ENCODE measurements at regions not wholly inside any gene's neighbourhood (a gene's known extent, or its start where the extent isn't known, plus 50 kb on each side); places are given as distances from the start of the nearest gene placed in this dataset.
"Not testable (repeated sequence)": the region's sequence is repeated elsewhere in the genome, so short reads cannot be mapped to it uniquely, and the experiment has no call there.

GRCh38 chr2:144738749-144739148, 218.8 kb upstream of the ZEB2 start:
- Mint-ChIP-seq H3K36me3 (ENCODE audit: low read depth) (no peaks in the 10 kb centered on the region), H3K4me3 (no peak overlapping the region), H3K27me3 (ENCODE audit: insufficient read depth) (no peaks in the 10 kb centered on the region), H3K4me1 (ENCODE audit: low read depth) (no peaks in the 10 kb centered on the region), H3K9me3 (peaks cover 6% of the 10 kb centered on the region), H3K27ac (no peak overlapping the region)
- intact Hi-C loops (cut with micrococcal nuclease): no loop called here
- no peak for DNase-seq (ENCODE audit: low spot score)

DNA sequence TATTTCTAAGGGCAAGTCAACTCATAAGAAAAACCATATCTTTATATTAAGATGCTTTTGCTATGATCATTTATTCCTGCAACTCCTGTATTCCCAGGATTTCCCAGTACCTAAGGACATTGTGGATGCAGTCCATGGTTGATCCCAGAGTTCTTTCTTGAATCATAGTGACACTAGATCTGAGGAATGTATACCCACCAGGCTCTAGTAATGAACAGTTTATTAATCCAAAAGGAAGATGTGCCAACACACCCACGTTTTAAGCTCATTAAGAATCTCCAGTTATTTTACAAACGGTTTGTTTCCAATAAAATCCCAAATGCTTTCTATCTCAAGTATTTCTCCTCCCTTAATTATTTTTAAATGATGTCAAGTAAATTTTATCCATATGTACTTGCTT, 210.8 kb upstream of the ZEB2 start:
- Mint-ChIP-seq H3K9me3 (no peaks in the 10 kb centered on the region), H3K27ac (no peak overlapping the region), H3K36me3 (ENCODE audit: low read depth) (no peaks in the 10 kb centered on the region), H3K4me3 (no peak overlapping the region), H3K4me1 (ENCODE audit: low read depth) (no peaks in the 10 kb centered on the region), H3K27me3 (ENCODE audit: insufficient read depth) (no peaks in the 10 kb centered on the region)
- no peak for DNase-seq (ENCODE audit: low spot score)
- intact Hi-C loops (cut with micrococcal nuclease): no loop called here

GRCh38 chr2:144724460-144724859, 204.5 kb upstream of the ZEB2 start:
- H3K27ac Mint-ChIP-seq; H3K27me3 Mint-ChIP-seq (ENCODE audit: insufficient read depth); DNase-seq (ENCODE audit: low spot score); H3K4me3 Mint-ChIP-seq; H3K9me3 Mint-ChIP-seq; H3K36me3 Mint-ChIP-seq (ENCODE audit: low read depth); intact Hi-C loops (cut with micrococcal nuclease); H3K4me1 Mint-ChIP-seq (ENCODE audit: low read depth): not testable (repeated sequence)

GRCh38 chr2:144718376-144718775, 198.5 kb upstream of the ZEB2 start:
- Mint-ChIP-seq H3K27ac (no peak overlapping the region), H3K4me3 (no peak overlapping the region), H3K9me3 (peaks cover 17% of the 10 kb centered on the region), H3K36me3 (ENCODE audit: low read depth) (no peaks in the 10 kb centered on the region), H3K4me1 (ENCODE audit: low read depth) (no peaks in the 10 kb centered on the region), H3K27me3 (ENCODE audit: insufficient read depth) (no peaks in the 10 kb centered on the region)
- intact Hi-C loops (cut with micrococcal nuclease): no loop called here
- DNase-seq (ENCODE audit: low spot score): no peak

GRCh38 chr2:144715992-144716391, 196.1 kb upstream of the ZEB2 start:
- no peak overlapping the region for H3K27ac Mint-ChIP-seq
- no peaks in the 10 kb centered on the region for H3K27me3 Mint-ChIP-seq (ENCODE audit: insufficient read depth)
- peaks cover 17% of the 10 kb centered on the region for H3K9me3 Mint-ChIP-seq
- no peak overlapping the region for H3K4me3 Mint-ChIP-seq
- intact Hi-C loops (cut with micrococcal nuclease): no loop called here
- no peaks in the 10 kb centered on the region for H3K4me1 Mint-ChIP-seq (ENCODE audit: low read depth)
- H3K36me3 Mint-ChIP-seq (ENCODE audit: low read depth): no peaks in the 10 kb centered on the region
- no peak for DNase-seq (ENCODE audit: low spot score)

DNA sequence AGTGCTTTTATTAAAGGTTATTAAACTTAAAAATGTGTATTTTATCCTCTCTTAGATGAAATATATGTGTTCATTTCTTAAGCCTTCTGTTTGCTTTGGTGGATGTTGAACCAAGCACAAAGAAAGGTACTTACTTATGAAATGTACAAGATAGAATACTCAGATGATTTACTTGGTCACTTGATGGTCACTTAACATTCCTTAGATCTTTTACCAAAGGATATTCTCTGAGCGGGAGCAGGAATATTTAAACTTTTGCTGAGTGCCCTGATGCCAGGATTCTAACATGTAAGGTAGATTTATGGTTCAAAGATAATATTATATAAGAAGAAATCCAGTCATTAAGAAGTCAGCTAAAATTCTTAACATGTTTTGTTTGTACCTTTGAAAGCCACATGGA, 193.5 kb upstream of the ZEB2 start:
- Mint-ChIP-seq H3K4me1 (ENCODE audit: low read depth) (no peaks in the 10 kb centered on the region), H3K4me3 (no peak overlapping the region), H3K27me3 (ENCODE audit: insufficient read depth) (peaks cover 2% of the 10 kb centered on the region), H3K27ac (no peak overlapping the region), H3K9me3 (peaks cover 13% of the 10 kb centered on the region), H3K36me3 (ENCODE audit: low read depth) (no peaks in the 10 kb centered on the region)
- intact Hi-C loops (cut with micrococcal nuclease): no loop called here
- no peak for DNase-seq (ENCODE audit: low spot score)

DNA sequence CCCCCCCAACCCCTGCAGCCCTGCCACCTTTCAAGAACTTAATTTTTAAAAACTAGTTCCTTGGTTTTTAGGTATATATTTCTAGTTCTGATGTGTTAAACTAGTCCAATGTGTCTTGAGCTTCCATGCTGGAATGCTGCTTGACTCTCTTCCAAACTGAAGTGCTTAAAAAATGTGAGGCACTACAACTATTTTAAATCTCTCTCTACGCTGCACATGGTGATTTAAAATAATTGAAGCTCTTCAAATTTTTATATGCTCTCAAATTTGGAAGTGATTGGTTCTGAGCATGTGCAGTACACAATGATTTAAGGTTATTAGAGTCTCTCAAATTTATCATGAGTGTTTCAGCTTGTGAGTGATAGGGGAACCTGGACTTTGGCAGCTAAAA, 192.6 kb upstream of the ZEB2 start:
- intact Hi-C loops (cut with micrococcal nuclease): no loop called here
- Mint-ChIP-seq H3K4me1 (ENCODE audit: low read depth) (no peaks in the 10 kb centered on the region), H3K36me3 (ENCODE audit: low read depth) (no peaks in the 10 kb centered on the region), H3K27ac (no peak overlapping the region), H3K9me3 (peaks cover 6% of the 10 kb centered on the region), H3K27me3 (ENCODE audit: insufficient read depth) (peaks cover 2% of the 10 kb centered on the region), H3K4me3 (no peak overlapping the region)
- no peak for DNase-seq (ENCODE audit: low spot score)

DNA sequence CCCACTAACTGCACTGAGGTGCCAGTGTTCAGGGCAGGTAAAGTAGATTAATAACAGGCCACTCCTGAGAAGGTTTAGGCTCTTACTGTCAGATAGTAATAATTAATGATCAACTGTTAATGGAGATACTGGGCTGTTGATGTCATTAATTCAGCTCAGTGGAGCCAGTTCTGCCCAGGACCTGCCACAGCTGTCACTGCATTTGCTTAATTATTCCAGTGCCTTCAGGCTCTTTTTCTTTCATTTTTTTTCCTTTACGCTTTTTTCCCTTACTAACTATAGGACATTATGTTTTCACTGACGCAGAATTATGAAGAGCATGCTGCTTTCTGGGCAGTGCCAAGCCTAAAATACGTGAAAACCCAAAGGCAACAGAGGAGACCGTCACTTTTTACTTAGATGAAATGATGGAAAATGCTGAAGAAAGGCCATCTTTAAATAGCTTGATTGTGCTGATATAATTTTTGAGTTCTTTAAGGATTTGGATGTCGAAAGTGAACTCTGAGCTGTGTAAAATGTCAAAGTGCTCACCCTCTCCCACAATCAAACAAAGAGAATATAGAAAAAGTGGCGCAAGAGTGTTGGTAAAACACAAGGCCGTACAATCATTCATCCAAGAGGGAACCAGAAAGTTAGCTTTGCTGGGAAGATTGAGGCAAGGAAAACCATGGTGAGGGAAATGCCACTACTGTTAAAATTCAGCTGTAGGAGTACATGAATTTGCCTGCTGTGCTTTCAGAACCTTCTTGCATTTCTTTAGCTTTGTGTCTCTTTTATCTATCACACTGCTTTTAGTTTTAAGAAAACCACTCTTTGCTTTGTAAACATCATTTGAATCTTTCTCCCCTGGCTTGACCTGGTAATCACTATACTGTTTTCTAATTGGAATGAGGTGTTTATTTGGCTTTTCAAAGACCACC, 192.0 kb upstream of the ZEB2 start:
- DNase-seq (ENCODE audit: low spot score): no peak
- Mint-ChIP-seq H3K27me3 (ENCODE audit: insufficient read depth) (peaks cover 2% of the 10 kb centered on the region), H3K27ac (no peak overlapping the region), H3K4me1 (ENCODE audit: low read depth) (no peaks in the 10 kb centered on the region), H3K36me3 (ENCODE audit: low read depth) (no peaks in the 10 kb centered on the region), H3K9me3 (peaks cover 3% of the 10 kb centered on the region), H3K4me3 (no peak overlapping the region)
- intact Hi-C loops (cut with micrococcal nuclease): no loop called here

- Mint-ChIP-seq H3K4me1 (ENCODE audit: low read depth) (no peaks in the 10 kb centered on the region), H3K9me3 (no peaks in the 10 kb centered on the region), H3K27me3 (ENCODE audit: insufficient read depth) (peaks cover 2% of the 10 kb centered on the region), H3K4me3 (no peak overlapping the region), H3K27ac (no peak overlapping the region), H3K36me3 (ENCODE audit: low read depth) (no peaks in the 10 kb centered on the region)
- intact Hi-C loops (cut with micrococcal nuclease): no loop called here
- DNase-seq (ENCODE audit: low spot score): no peak
Observed at GRCh38 chr2:144711084-144711483, 191.2 kb upstream of the ZEB2 start.

DNA sequence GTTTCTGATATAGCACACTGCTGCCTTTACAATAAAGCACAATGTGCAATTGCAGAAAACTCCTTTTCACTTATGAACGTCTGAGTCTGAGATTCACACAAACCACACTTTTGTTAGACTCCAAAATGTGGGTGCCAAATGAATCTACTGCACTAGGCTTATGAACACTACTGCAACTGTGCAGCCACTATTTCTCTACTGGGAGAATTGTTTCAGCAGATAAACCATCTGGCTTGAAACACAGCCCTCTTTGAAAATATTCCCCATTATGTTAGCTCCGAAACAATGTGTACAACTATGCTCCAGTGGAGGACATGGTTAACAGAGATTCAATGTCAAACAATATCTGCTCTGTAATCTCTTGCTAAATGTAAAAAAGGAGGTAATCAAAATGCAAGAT, 188.7 kb upstream of the ZEB2 start:
- intact Hi-C loops (cut with micrococcal nuclease): no loop called here
- no peak overlapping the region for H3K27ac Mint-ChIP-seq

GRCh38 chr2:144707736-144708326, 187.9 kb upstream of the ZEB2 start:
- Mint-ChIP-seq H3K36me3 (ENCODE audit: low read depth) (no peaks in the 10 kb centered on the region), H3K4me1 (ENCODE audit: low read depth) (no peaks in the 10 kb centered on the region), H3K27me3 (ENCODE audit: insufficient read depth) (peaks cover 2% of the 10 kb centered on the region), H3K9me3 (no peaks in the 10 kb centered on the region), H3K27ac (no peak overlapping the region), H3K4me3 (no peak overlapping the region)
- DNase-seq (ENCODE audit: low spot score): no peak
- intact Hi-C loops (cut with micrococcal nuclease): no loop called here

More for the DNA sequence above, 188.7 kb upstream of the ZEB2 start:
- Mint-ChIP-seq H3K4me1 (ENCODE audit: low read depth) (no peaks in the 10 kb centered on the region), H3K9me3 (no peaks in the 10 kb centered on the region), H3K27me3 (ENCODE audit: insufficient read depth) (peaks cover 2% of the 10 kb centered on the region), H3K36me3 (ENCODE audit: low read depth) (no peaks in the 10 kb centered on the region), H3K4me3 (no peak overlapping the region)
- no peak for DNase-seq (ENCODE audit: low spot score)

DNA sequence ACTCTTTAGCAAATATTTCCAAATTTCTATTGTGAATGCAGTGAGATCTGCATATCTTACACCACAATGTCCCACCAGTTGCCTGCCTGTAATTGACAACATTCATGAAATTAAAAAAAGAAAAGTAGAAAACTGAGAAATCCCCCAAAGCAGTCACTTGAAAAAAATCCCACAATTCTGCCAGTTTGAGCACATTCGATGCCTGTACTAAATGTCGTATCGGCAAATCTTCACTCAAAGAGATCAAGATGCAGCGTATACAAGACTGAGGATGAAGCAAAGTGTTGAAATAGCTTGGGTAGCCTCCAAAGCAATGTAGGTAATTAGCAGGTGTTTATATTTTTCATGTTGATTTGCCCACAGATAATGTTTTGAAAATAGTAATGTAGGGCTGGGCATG, 186.7 kb upstream of the ZEB2 start:
- no peak overlapping the region for H3K27ac Mint-ChIP-seq
- H3K27me3 Mint-ChIP-seq (ENCODE audit: insufficient read depth): peaks cover 2% of the 10 kb centered on the region
- intact Hi-C loops (cut with micrococcal nuclease): no loop called here
- no peak for DNase-seq (ENCODE audit: low spot score)
- no peaks in the 10 kb centered on the region for H3K9me3 Mint-ChIP-seq
- no peaks in the 10 kb centered on the region for H3K4me1 Mint-ChIP-seq (ENCODE audit: low read depth)
- H3K36me3 Mint-ChIP-seq (ENCODE audit: low read depth): no peaks in the 10 kb centered on the region
- no peak overlapping the region for H3K4me3 Mint-ChIP-seq

DNA sequence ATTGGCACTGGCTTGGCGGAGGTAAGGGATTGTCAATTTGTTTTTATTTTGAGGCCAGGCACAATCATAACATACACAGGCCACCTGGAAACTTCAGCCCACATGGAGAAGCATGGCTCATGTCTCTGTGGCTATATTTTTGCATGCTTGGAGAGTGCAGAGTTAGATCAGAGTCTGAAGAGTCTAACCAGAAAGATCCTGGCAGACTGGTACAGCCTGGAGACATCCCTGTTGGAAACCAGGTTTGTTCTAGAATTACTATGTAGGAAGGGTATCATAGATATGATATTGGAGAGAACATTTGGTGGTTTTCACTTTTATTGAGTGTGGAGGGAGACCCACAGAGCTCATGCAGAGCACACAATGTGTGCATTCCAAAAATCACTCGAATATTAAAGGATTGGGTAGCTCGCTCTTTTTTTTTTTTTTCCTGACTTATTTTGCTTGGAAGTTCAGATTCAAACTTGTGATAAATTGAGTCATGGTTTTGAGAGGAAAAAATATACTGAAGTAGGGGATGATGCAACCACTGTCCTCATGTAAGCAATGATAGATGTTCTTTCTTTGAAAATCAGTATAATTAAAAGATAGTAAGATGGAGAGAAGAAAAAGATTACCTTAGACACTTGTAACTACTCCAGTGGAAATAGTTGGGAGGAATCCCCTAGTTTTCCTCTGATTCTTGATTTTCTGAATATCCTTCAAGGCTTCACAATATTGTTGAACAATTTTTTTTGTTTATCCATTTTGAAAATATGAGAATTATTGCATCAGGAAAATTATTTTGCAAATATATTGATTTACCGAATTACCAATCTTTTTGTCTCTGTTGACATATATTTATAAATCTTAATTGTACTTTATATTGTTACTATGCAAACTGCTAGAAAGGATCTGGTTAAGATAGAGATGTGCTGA, 185.7 kb upstream of the ZEB2 start:
- DNase-seq (ENCODE audit: low spot score): no peak
- Mint-ChIP-seq H3K9me3 (no peaks in the 10 kb centered on the region), H3K4me1 (ENCODE audit: low read depth) (no peaks in the 10 kb centered on the region), H3K27me3 (ENCODE audit: insufficient read depth) (peaks cover 2% of the 10 kb centered on the region), H3K36me3 (ENCODE audit: low read depth) (no peaks in the 10 kb centered on the region), H3K4me3 (no peak overlapping the region), H3K27ac (no peak overlapping the region)
- intact Hi-C loops (cut with micrococcal nuclease): no loop called here

Data from activated T-helper 1 cell treated with anti-CD3 and anti-CD28 coated beads, Interleukin-12 subunit alpha, Interleukin-12 subunit beta, Interleukin-2, Interleukin-4 antibody, amounts not matched to agents 30 ng/mL and 10 ng/mL and 1 ng/mL, durations not matched to agents 14 hours and 24 hours and 36 hours (primary cell).